ENCODE measurements at regions not wholly inside any gene's neighbourhood (a gene's known extent, or its start where the extent isn't known, plus 50 kb on each side); places are given as distances from the start of the nearest gene placed in this dataset.

GRCh38 chr5:160488394-160489325 is 67.0 kb downstream of the PTTG1 start:
- no peak overlapping the region for H3K4me3 ChIP-seq
- BruUV-seq (replicated peaks) = no TSS peak
- H3K4me2 ChIP-seq = no peak overlapping the region
- no peaks in the 10 kb centered on the region for H3K9me2 ChIP-seq (ENCODE audit: insufficient read depth)
- H2AFZ ChIP-seq = no peak overlapping the region
- no peak for DNase-seq
- no peaks in the 10 kb centered on the region for H3F3A ChIP-seq (ENCODE audit: insufficient read depth, low read depth)
- no peaks in the 10 kb centered on the region for H3K36me3 ChIP-seq (ENCODE audit: low read depth)
- H3K4me1 ChIP-seq (replicated peaks; ENCODE audit: insufficient read depth) = no peaks in the 10 kb centered on the region
- POLR2A ChIA-PET (ENCODE audit: unreplicated experiment) = no interaction called here
- no peaks in the 10 kb centered on the region for H4K20me1 ChIP-seq (ENCODE audit: insufficient read depth)
- no peak overlapping the region for H3K27ac ChIP-seq
- no peaks in the 10 kb centered on the region for H3K79me2 ChIP-seq (ENCODE audit: low read depth)
- TF ChIP-seq EZH2 (IDR thresholded peaks at IDR 0.05; ENCODE audit: low read depth) (no peak), CTCF (conservative IDR thresholded peaks at IDR 0.05) (no peak)
- intact Hi-C loops (cut with micrococcal nuclease; ENCODE audit: unreplicated experiment) = no loop called here
- no peaks in the 10 kb centered on the region for H3K9me3 ChIP-seq (ENCODE audit: insufficient read depth, low read depth)
- CTCF ChIA-PET = interaction anchor here (0.5 to 0.7 kb wide), 2 partner anchors 938 to 1729 kb away, joined by 3 read pairs; no protein-coding TSS in a partner anchor
- H3K27me3 ChIP-seq (ENCODE audit: insufficient read depth, low read depth) = peaks cover 5% of the 10 kb centered on the region; the same call in 1 of the 2 replicates

DNA sequence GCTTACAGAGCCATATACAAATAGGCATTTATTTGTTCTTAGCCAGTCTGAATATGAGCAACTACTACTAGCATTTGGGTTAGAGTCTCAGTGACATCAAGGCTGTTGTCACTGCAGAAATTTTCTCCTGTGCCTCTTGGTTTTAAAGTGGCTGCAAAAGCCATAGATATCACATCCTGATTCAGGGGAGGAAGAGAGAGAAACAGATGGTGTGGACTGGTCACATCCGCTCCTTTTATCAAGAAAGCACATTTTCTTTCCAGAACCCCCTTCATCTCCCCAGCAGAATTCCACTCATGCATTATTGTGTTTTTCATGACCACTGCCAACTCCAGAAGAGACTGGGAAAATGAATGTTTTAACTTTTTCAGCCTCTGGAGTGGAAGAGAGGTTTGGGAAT is 69.8 kb downstream of the PTTG1 start:
- BruUV-seq (replicated peaks) = no TSS peak
- H3K4me2 ChIP-seq = no peak overlapping the region
- POLR2A ChIA-PET (ENCODE audit: unreplicated experiment) = no interaction called here
- H3K9me3 ChIP-seq (ENCODE audit: insufficient read depth, low read depth) = no peaks in the 10 kb centered on the region
- H3K4me1 ChIP-seq (replicated peaks; ENCODE audit: insufficient read depth) = no peaks in the 10 kb centered on the region
- no peak overlapping the region for H3K27ac ChIP-seq
- intact Hi-C loops (cut with micrococcal nuclease; ENCODE audit: unreplicated experiment) = no loop called here
- H3K36me3 ChIP-seq (ENCODE audit: low read depth) = no peaks in the 10 kb centered on the region
- H2AFZ ChIP-seq = no peak overlapping the region
- no peaks in the 10 kb centered on the region for H4K20me1 ChIP-seq (ENCODE audit: insufficient read depth)
- no peak for TF ChIP-seq EZH2 (IDR thresholded peaks at IDR 0.05; ENCODE audit: low read depth)
- TF ChIP-seq CTCF (conservative IDR thresholded peaks at IDR 0.05) = no peak
- CTCF ChIA-PET = no interaction called here
- no peaks in the 10 kb centered on the region for H3F3A ChIP-seq (ENCODE audit: insufficient read depth, low read depth)
- no peaks in the 10 kb centered on the region for H3K79me2 ChIP-seq (ENCODE audit: low read depth)
- no peak overlapping the region for H3K4me3 ChIP-seq
- no peaks in the 10 kb centered on the region for H3K9me2 ChIP-seq (ENCODE audit: insufficient read depth)
- DNase-seq = no peak
- peaks cover 32% of the 10 kb centered on the region for H3K27me3 ChIP-seq (ENCODE audit: insufficient read depth, low read depth)

GRCh38 chr5:160492565-160492964 is 70.9 kb downstream of the PTTG1 start:
- H3K4me1 ChIP-seq (replicated peaks; ENCODE audit: insufficient read depth) = no peaks in the 10 kb centered on the region
- H3K4me2 ChIP-seq = no peak overlapping the region
- no peak overlapping the region for H3K4me3 ChIP-seq
- no peak overlapping the region for H3K27ac ChIP-seq
- H3K79me2 ChIP-seq (ENCODE audit: low read depth) = no peaks in the 10 kb centered on the region
- ChIA-PET POLR2A (ENCODE audit: unreplicated experiment) (no interaction called here), CTCF (no interaction called here)
- no peaks in the 10 kb centered on the region for H3F3A ChIP-seq (ENCODE audit: insufficient read depth, low read depth)
- TF ChIP-seq EZH2 (IDR thresholded peaks at IDR 0.05; ENCODE audit: low read depth) = no peak
- no peak for TF ChIP-seq CTCF (conservative IDR thresholded peaks at IDR 0.05)
- intact Hi-C loops (cut with micrococcal nuclease; ENCODE audit: unreplicated experiment) = no loop called here
- no peak overlapping the region for H2AFZ ChIP-seq
- DNase-seq = no peak
- peaks cover 32% of the 10 kb centered on the region for H3K27me3 ChIP-seq (ENCODE audit: insufficient read depth, low read depth)
- no TSS peak for BruUV-seq (replicated peaks)
- H3K36me3 ChIP-seq (ENCODE audit: low read depth) = no peaks in the 10 kb centered on the region
- H4K20me1 ChIP-seq (ENCODE audit: insufficient read depth) = no peaks in the 10 kb centered on the region
- no peaks in the 10 kb centered on the region for H3K9me3 ChIP-seq (ENCODE audit: insufficient read depth, low read depth)
- no peaks in the 10 kb centered on the region for H3K9me2 ChIP-seq (ENCODE audit: insufficient read depth)
